ENCODE measurements at regions not wholly inside any gene's neighbourhood (a gene's known extent, or its start where the extent isn't known, plus 50 kb on each side); places are given as distances from the start of the nearest gene placed in this dataset.

GRCh38 chr2:51960281-51960680 is 928.3 kb upstream of the NRXN1 start:
- Histone ChIP-seq H3K9me3 (ENCODE audit: control insufficient read depth, low read depth, low read length) (no peaks in the 10 kb centered on the region), H2AFZ (ENCODE audit: control insufficient read depth, low read length) (no peak overlapping the region), H3K9me1 (ENCODE audit: control insufficient read depth, extremely low read depth, insufficient read depth, low read length) (no peaks in the 10 kb centered on the region), H3K4me3 (ENCODE audit: control insufficient read depth in 2 of 3, extremely low read depth in 1 of 3, insufficient read depth in 2 of 3, low read depth in 1 of 3, low read length in 3 of 3) (no peak overlapping the region), H3K36me3 (ENCODE audit: control insufficient read depth in 2 of 2, extremely low read depth in 1 of 2, insufficient read depth in 2 of 2, low read length in 2 of 2) (no peaks in the 10 kb centered on the region), H3K4me1 (ENCODE audit: control insufficient read depth, extremely low read depth, insufficient read depth, low read length) (no peaks in the 10 kb centered on the region), H3K27me3 (ENCODE audit: control insufficient read depth, extremely low read depth, insufficient read depth, low read length) (no peaks in the 10 kb centered on the region), H3K79me2 (ENCODE audit: control insufficient read depth, insufficient read depth, low read length) (no peaks in the 10 kb centered on the region), H3K9ac (ENCODE audit: control insufficient read depth, extremely low read depth, insufficient read depth, low read length) (no peak overlapping the region), H4K20me1 (ENCODE audit: control insufficient read depth, extremely low read depth, insufficient read depth, low read length) (no peaks in the 10 kb centered on the region), H3K27ac (ENCODE audit: control insufficient read depth, insufficient read depth, low read length) (no peak overlapping the region), H3K4me2 (ENCODE audit: control insufficient read depth, extremely low read depth, insufficient read depth, low read depth, low read length) (no peak overlapping the region)
- TF ChIP-seq CTCF (optimal IDR thresholded peaks at IDR 0.05 in 1 of 3, IDR thresholded peaks at IDR 0.05 in 1 of 3, conservative IDR thresholded peaks at IDR 0.05 in 1 of 3; ENCODE audit: extremely low read depth in 1 of 3, insufficient read depth in 2 of 3, low read length in 3 of 3) (no peak), EZH2 (IDR thresholded peaks at IDR 0.05; ENCODE audit: low read length) (no peak)
- DNase-seq (ENCODE audit: low read depth, low spot score), result no peak
- dilution Hi-C loops (cut with MboI; ENCODE audit: extremely low pct_ligation_motif_present, low sequenced_read_pairs), result no loop called here
- no peak for FAIRE-seq

GRCh38 chr2:51959696-51960095 is 927.8 kb upstream of the NRXN1 start:
- Histone ChIP-seq H3K4me1 (ENCODE audit: control insufficient read depth, extremely low read depth, insufficient read depth, low read length) (no peaks in the 10 kb centered on the region), H3K9me3 (ENCODE audit: control insufficient read depth, low read depth, low read length) (no peaks in the 10 kb centered on the region), H3K4me2 (ENCODE audit: control insufficient read depth, extremely low read depth, insufficient read depth, low read depth, low read length) (no peak overlapping the region), H3K9me1 (ENCODE audit: control insufficient read depth, extremely low read depth, insufficient read depth, low read length) (no peaks in the 10 kb centered on the region), H2AFZ (ENCODE audit: control insufficient read depth, low read length) (no peak overlapping the region), H3K79me2 (ENCODE audit: control insufficient read depth, insufficient read depth, low read length) (no peaks in the 10 kb centered on the region), H4K20me1 (ENCODE audit: control insufficient read depth, extremely low read depth, insufficient read depth, low read length) (no peaks in the 10 kb centered on the region), H3K4me3 (ENCODE audit: control insufficient read depth in 2 of 3, extremely low read depth in 1 of 3, insufficient read depth in 2 of 3, low read depth in 1 of 3, low read length in 3 of 3) (no peak overlapping the region), H3K27me3 (ENCODE audit: control insufficient read depth, extremely low read depth, insufficient read depth, low read length) (no peaks in the 10 kb centered on the region), H3K9ac (ENCODE audit: control insufficient read depth, extremely low read depth, insufficient read depth, low read length) (no peak overlapping the region), H3K27ac (ENCODE audit: control insufficient read depth, insufficient read depth, low read length) (no peak overlapping the region), H3K36me3 (ENCODE audit: control insufficient read depth in 2 of 2, extremely low read depth in 1 of 2, insufficient read depth in 2 of 2, low read length in 2 of 2) (no peaks in the 10 kb centered on the region)
- dilution Hi-C loops (cut with MboI; ENCODE audit: extremely low pct_ligation_motif_present, low sequenced_read_pairs), result no loop called here
- DNase-seq (ENCODE audit: low read depth, low spot score), result no peak
- no peak for TF ChIP-seq EZH2 (IDR thresholded peaks at IDR 0.05; ENCODE audit: low read length)
- no peak for TF ChIP-seq CTCF (optimal IDR thresholded peaks at IDR 0.05 in 1 of 3, IDR thresholded peaks at IDR 0.05 in 1 of 3, conservative IDR thresholded peaks at IDR 0.05 in 1 of 3; ENCODE audit: extremely low read depth in 1 of 3, insufficient read depth in 2 of 3, low read length in 3 of 3)
- no peak for FAIRE-seq
